HepG2 (cell line): ENCODE measurements at regions not wholly inside any gene's neighbourhood (a gene's known extent, or its start where the extent isn't known, plus 50 kb on each side); places are given as distances from the start of the nearest gene placed in this dataset.

Experiments
- ATAC-seq: fragments of 200-7000 bp; cut with Tn5 transposase; 3 replicates; pipeline ENCODE4 v1.9.1; 2020; ENCODE audit warnings: mild to moderate bottlenecking, moderate library complexity
- BruUV-seq: library from RNA; stranded (reverse); fragments of 400-500 nt; replicated peaks from 2 replicates; lab custom pipeline; 2021; lab: Mats Ljungman, UMichigan
- CTCF ChIA-PET: fragments of 300-600 bp; formaldehyde crosslinking; extraction: SDS; loops from one replicate; lab custom pipeline; 2021; ENCODE audit warnings: low total read pairs, inconsistent platforms, low intra/inter-chr PET ratio; lab: Yijun Ruan, JAX
- POLR2A ChIA-PET: fragments of 350-600 bp; sonication (Branson Sonifier 250); formaldehyde crosslinking; loops from one replicate; lab custom pipeline; 2020; ENCODE audit warnings: antibody characterized with exemption, inconsistent platforms; lab: Yijun Ruan, JAX
- DNase-seq: peaks from one replicate; pipeline ENCODE4 v3.0.0-alpha.2; 2015; ENCODE audit warnings: low spot score
- FAIRE-seq: peaks from 3 replicates; lab custom pipeline; 2011; peaks lifted over from hg19 to GRCh38; lab: Jason Lieb, UNC
- H2AFZ ChIP-seq: one replicate; pipeline ENCODE4 v1.6.1; 2011; ENCODE audit warnings: low read length, inconsistent platforms
- H3K27ac ChIP-seq: fragments of 300-600 bp; 3 replicates; pipeline ENCODE4 v1.8.0; 2011; ENCODE audit warnings: mixed run types, mild to moderate bottlenecking, mixed read lengths, low read length, inconsistent platforms; ENCODE audit not compliant: insufficient read depth; ENCODE audit errors: extremely low read length
- H3K27me3 ChIP-seq, 2 experiments: fragments of 200-600 bp in 1 of 2; 2 replicates in 1 of 2; 3 replicates in 1 of 2; pipeline versions ENCODE4 v1.6.0 to v1.8.0; 2011; ENCODE audit warnings: low read length in 2 of 2, mild to moderate bottlenecking in 2 of 2, moderate library complexity in 2 of 2, inconsistent platforms in 1 of 2; ENCODE audit not compliant: insufficient read depth in 2 of 2, control insufficient read depth in 1 of 2
- H3K36me3 ChIP-seq, 2 experiments: fragments of 200-600 bp in 1 of 2; replicated peaks in 1 of 2; 2 replicates in 1 of 2; 3 replicates in 1 of 2; pipeline versions ENCODE4 v1.5.1 to v1.8.0; 2011; ENCODE audit warnings: low read length in 2 of 2, inconsistent platforms in 1 of 2; ENCODE audit not compliant: insufficient read depth in 2 of 2, control insufficient read depth in 1 of 2
- H3K4me1 ChIP-seq: 2 replicates; pipeline ENCODE4 v1.5.1; 2012; ENCODE audit warnings: low read length, inconsistent platforms; ENCODE audit not compliant: insufficient read depth
- H3K4me2 ChIP-seq: 2 replicates; pipeline ENCODE4 v1.6.0; 2011; ENCODE audit warnings: low read depth, low read length, inconsistent platforms
- H3K4me3 ChIP-seq, 3 experiments: fragments of 200-600 bp in 1 of 3; sonication (generic), shearing (Covaris generic) in 1 of 3; replicated peaks in 1 of 3; 2 replicates each; pipeline ENCODE4 v1.5.1; 2011 to 2016; ENCODE audit warnings: low read length in 3 of 3, inconsistent platforms in 2 of 3, low read depth in 2 of 3, mild to moderate bottlenecking in 2 of 3, control low read depth in 1 of 3, mixed read lengths in 1 of 3; ENCODE audit not compliant: insufficient read depth in 1 of 3
- H3K79me2 ChIP-seq: one replicate; pipeline ENCODE4 v1.6.1; 2011; ENCODE audit warnings: low read length, inconsistent platforms; ENCODE audit not compliant: insufficient read depth
- H3K9ac ChIP-seq: 2 replicates; pipeline ENCODE4 v1.6.0; 2011; ENCODE audit warnings: mild to moderate bottlenecking, low read depth, low read length, inconsistent platforms; ENCODE audit not compliant: insufficient read depth
- H3K9me3 ChIP-seq: 2 replicates; pipeline ENCODE4 v1.5.1; 2012; ENCODE audit warnings: mild to moderate bottlenecking, low read length
- H4K20me1 ChIP-seq: 2 replicates; pipeline ENCODE4 v1.6.0; 2011; ENCODE audit warnings: inconsistent platforms, mild to moderate bottlenecking, low read length, moderate library complexity; ENCODE audit not compliant: insufficient read depth
- AHR ChIP-seq: IDR thresholded peaks from 2 replicates; pipeline ENCODE4 v1.6.1; 2018; ENCODE audit warnings: missing genetic modification reagents, missing compliant biosample characterization
- ATF2 ChIP-seq: sonication (generic); formaldehyde crosslinking; IDR thresholded peaks from 2 replicates; pipeline ENCODE4 v1.4.0; 2020; ENCODE audit warnings: missing genetic modification reagents
- DRAP1 ChIP-seq: IDR thresholded peaks from 2 replicates; pipeline ENCODE4 v1.6.1; 2016; ENCODE audit warnings: missing genetic modification reagents, missing compliant biosample characterization
- FOXM1 ChIP-seq: sonication (generic); formaldehyde crosslinking; IDR thresholded peaks from 2 replicates; pipeline ENCODE4 v1.5.0; 2020; ENCODE audit warnings: missing genetic modification reagents
- GATA4 ChIP-seq: sonication (generic); IDR thresholded peaks from 2 replicates; pipeline ENCODE4 v1.6.1; 2016; ENCODE audit warnings: antibody characterized with exemption, low read depth, borderline replicate concordance
- GATAD1 ChIP-seq: IDR thresholded peaks from 2 replicates; pipeline ENCODE4 v1.6.1; 2016; ENCODE audit warnings: missing genetic modification reagents, missing compliant biosample characterization
- GFI1 ChIP-seq: sonication (generic); formaldehyde crosslinking; IDR thresholded peaks from 2 replicates; pipeline ENCODE4 v1.5.0; 2020; ENCODE audit warnings: missing genetic modification reagents, mild to moderate bottlenecking, borderline replicate concordance
- ISX ChIP-seq: sonication (generic); formaldehyde crosslinking; conservative IDR thresholded peaks from 2 replicates; pipeline ENCODE4 v1.5.0; 2020; ENCODE audit warnings: missing genetic modification reagents
- PHF8 ChIP-seq: sonication (generic); formaldehyde crosslinking; IDR thresholded peaks from 2 replicates; pipeline ENCODE4 v1.5.0; 2020; ENCODE audit warnings: missing genetic modification reagents
- SAP130 ChIP-seq: IDR thresholded peaks from 2 replicates; pipeline ENCODE4 v1.6.1; 2016; ENCODE audit warnings: low read depth
- TFE3 ChIP-seq: IDR thresholded peaks from 2 replicates; pipeline ENCODE4 v1.6.1; 2016
- WIZ ChIP-seq: sonication (generic); formaldehyde crosslinking; IDR thresholded peaks from 2 replicates; pipeline ENCODE4 v1.5.1; 2020; ENCODE audit warnings: mild to moderate bottlenecking, missing genetic modification reagents
- ZKSCAN5 ChIP-seq: sonication (generic); formaldehyde crosslinking; IDR thresholded peaks from 2 replicates; pipeline ENCODE4 v1.5.1; 2020; ENCODE audit warnings: mild to moderate bottlenecking, missing genetic modification reagents
- ZMAT3 ChIP-seq: sonication (generic); formaldehyde crosslinking; conservative IDR thresholded peaks from 2 replicates; pipeline ENCODE4 v1.7.0; 2021; ENCODE audit warnings: missing genetic modification reagents
- ZNF331 ChIP-seq: sonication (generic); formaldehyde crosslinking; IDR thresholded peaks from 2 replicates; pipeline ENCODE4 v1.4.0; 2020; ENCODE audit warnings: missing genetic modification reagents
- ZNF382 ChIP-seq: sonication (generic); formaldehyde crosslinking; IDR thresholded peaks from 2 replicates; pipeline ENCODE4 v1.5.0; 2020; ENCODE audit warnings: missing genetic modification reagents, mild to moderate bottlenecking, borderline replicate concordance
- ZNF615 ChIP-seq: sonication (generic); formaldehyde crosslinking; IDR thresholded peaks from 2 replicates; pipeline ENCODE4 v1.5.0; 2020; ENCODE audit warnings: mild to moderate bottlenecking, missing genetic modification reagents, borderline replicate concordance
- ZNF761 ChIP-seq: sonication (generic); formaldehyde crosslinking; conservative IDR thresholded peaks from 2 replicates; pipeline ENCODE4 v1.4.0; 2020; ENCODE audit warnings: mild to moderate bottlenecking, missing genetic modification reagents
- WGBS: methylation state at CpG from one replicate; pipeline ENCODE4 v1.1.6; 2017; ENCODE audit warnings: low lambda C conversion rate; 5-methylcytosine and 5-hydroxymethylcytosine counted together
- in situ Hi-C: cut with HindIII; loops from 2 replicates; pipeline ENCODE4 v1.10.0; 2017; ENCODE audit warnings: low pct_unique_long_range_greater_than_20kb; ENCODE audit not compliant: extremely low pct_ligation_motif_present
- intact Hi-C: fragments of 100-400 bp; cut with micrococcal nuclease; formaldehyde crosslinking; loops from one replicate; pipeline ENCODE4 v1.10.0; 2022; ENCODE audit not compliant: unreplicated experiment

GRCh38 chr1:195686764-195687163, 921.5 kb downstream of the KCNT2 start:
- in situ Hi-C loops, result no loop called here
- no peak overlapping the region for H3K9ac ChIP-seq
- H3K4me3 ChIP-seq, result no peak overlapping the region
- H3K36me3 ChIP-seq, result no peaks in the 10 kb centered on the region
- H3K79me2 ChIP-seq, result no peaks in the 10 kb centered on the region
- WGBS, result 2% methylated on average over 3 of the region's 3 CpGs
- H3K27me3 ChIP-seq, result no peaks in the 10 kb centered on the region
- no peaks in the 10 kb centered on the region for H3K4me1 ChIP-seq
- POLR2A ChIA-PET, result no interaction called here
- TF ChIP-seq TFE3 (CRISPR knock-in tag) (no peak), ISX (CRISPR knock-in tag) (no peak)
- TF ChIP-seq, all 625 proteins: peak for 0
- ATAC-seq (no peak), FAIRE-seq (no peak), DNase-seq (no peak)
- intact Hi-C loops, result no loop called here
- no peak overlapping the region for H3K4me2 ChIP-seq
- no TSS peak for BruUV-seq
- no peaks in the 10 kb centered on the region for H3K9me3 ChIP-seq
- no peak overlapping the region for H3K27ac ChIP-seq
- H2AFZ ChIP-seq, result no peak overlapping the region
- H4K20me1 ChIP-seq, result no peaks in the 10 kb centered on the region
- CTCF ChIA-PET, result no interaction called here

GRCh38 chr1:195664628-195665027, 943.6 kb downstream of the KCNT2 start:
- DNase-seq, result no peak
- WGBS, result 6% methylated on average over 1 of the region's 1 CpG
- ChIA-PET POLR2A (no interaction called here), CTCF (no interaction called here)
- H3K27ac ChIP-seq, result no peak overlapping the region
- H3K9me3 ChIP-seq, result no peaks in the 10 kb centered on the region
- no peaks in the 10 kb centered on the region for H3K4me1 ChIP-seq
- H3K4me3 ChIP-seq, result no peak overlapping the region
- H4K20me1 ChIP-seq, result no peaks in the 10 kb centered on the region
- intact Hi-C loops, result no loop called here
- H2AFZ ChIP-seq, result no peak overlapping the region
- no TSS peak for BruUV-seq
- no peaks in the 10 kb centered on the region for H3K27me3 ChIP-seq
- no peak for ATAC-seq
- H3K4me2 ChIP-seq, result no peak overlapping the region
- no peak for FAIRE-seq
- H3K36me3 ChIP-seq, result no peaks in the 10 kb centered on the region
- no peak overlapping the region for H3K9ac ChIP-seq
- in situ Hi-C loops, result no loop called here
- no peaks in the 10 kb centered on the region for H3K79me2 ChIP-seq
- TF ChIP-seq ZNF615 (no peak), SAP130 (CRISPR knock-in tag) (no peak), DRAP1 (CRISPR knock-in tag) (no peak), ZKSCAN5 (no peak), FOXM1 (CRISPR knock-in tag) (no peak), ZNF382 (no peak), ZNF761 (CRISPR knock-in tag) (no peak), AHR (no peak), GATA4 (no peak), PHF8 (CRISPR knock-in tag) (no peak), GATAD1 (CRISPR knock-in tag) (no peak), ZNF331 (CRISPR knock-in tag) (no peak), WIZ (no peak), ZMAT3 (CRISPR knock-in tag) (no peak), ATF2 (CRISPR knock-in tag) (no peak), GFI1 (CRISPR knock-in tag) (no peak)
